HG02970 (cell line): ENCODE measurements at regions not wholly inside any gene's neighbourhood (a gene's known extent, or its start where the extent isn't known, plus 50 kb on each side); places are given as distances from the start of the nearest gene placed in this dataset.
"Not testable (repeated sequence)": the region's sequence is repeated elsewhere in the genome, so short reads cannot be mapped to it uniquely, and the experiment has no call there.

Experiments used
- ATAC-seq: cut with Tn5 transposase; IDR thresholded peaks from one replicate; pipeline ENCODE4 v1.9.1; 2021; ENCODE audit warnings: mild to moderate bottlenecking, moderate library complexity, moderate number of reproducible peaks; ENCODE audit not compliant: unreplicated experiment, low FRiP score

DNA sequence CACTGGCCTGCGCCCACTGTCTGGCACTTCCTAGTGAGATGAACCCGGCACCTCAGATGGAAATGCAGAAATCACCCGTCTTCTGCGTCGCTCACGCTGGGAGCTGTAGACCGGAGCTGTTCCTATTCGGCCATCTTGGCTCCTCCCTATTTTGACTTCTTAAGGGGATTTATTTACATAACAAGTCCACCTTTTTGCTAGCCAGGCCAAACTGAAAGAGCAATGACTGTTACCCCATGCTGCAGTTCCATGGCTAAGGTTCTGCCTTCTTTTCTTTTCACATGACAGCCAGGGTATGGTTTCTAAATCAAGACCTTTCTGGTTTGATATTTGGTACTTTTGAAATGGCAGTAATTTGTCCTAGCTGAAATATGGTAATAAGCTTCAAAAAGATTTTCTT lies 270.0 kb upstream of the RRP15 start:
- ATAC-seq = not testable (repeated sequence)

DNA sequence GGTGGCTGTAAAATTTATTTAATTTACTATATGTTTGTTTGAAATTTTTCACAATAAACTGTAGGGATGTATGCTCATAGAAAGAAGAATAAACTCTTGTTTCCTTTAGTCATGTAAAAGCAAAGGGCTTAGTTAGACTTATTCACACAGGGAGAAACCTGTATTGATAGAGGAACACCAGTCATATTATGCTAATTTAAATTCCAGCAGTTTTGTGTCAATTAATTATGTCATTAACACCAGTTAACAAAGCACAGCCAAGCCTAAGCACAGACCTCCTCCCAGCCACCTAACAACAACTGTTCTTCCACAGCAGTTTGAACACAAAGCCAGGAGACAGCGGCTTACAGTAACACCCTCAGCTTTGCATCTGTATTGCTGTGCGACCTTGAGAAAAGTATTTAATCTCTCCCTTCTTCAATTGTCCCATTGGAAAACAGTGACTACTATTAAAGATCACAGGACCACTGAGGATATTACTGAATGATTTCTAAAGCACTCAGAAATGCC lies 260.8 kb upstream of the RRP15 start:
- ATAC-seq = no peak

DNA sequence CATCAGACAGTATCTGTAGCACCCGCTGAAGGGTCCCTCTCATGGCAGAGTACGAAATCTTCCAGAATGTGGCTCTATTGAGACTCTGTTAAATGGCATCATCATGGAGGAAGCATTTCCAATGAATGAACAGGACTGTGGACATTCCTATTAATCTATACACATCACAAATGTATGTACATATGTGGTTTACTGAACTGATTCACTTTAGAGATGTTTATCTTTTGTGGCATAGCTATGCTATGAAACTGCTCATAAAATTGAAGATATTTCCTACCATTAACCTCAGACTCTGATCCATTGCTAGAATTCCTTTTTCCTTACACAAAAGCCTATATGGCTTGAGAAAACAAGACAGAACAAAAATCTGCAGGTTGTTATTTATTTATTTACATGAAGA lies 259.6 kb upstream of the RRP15 start:
- ATAC-seq = no peak

DNA sequence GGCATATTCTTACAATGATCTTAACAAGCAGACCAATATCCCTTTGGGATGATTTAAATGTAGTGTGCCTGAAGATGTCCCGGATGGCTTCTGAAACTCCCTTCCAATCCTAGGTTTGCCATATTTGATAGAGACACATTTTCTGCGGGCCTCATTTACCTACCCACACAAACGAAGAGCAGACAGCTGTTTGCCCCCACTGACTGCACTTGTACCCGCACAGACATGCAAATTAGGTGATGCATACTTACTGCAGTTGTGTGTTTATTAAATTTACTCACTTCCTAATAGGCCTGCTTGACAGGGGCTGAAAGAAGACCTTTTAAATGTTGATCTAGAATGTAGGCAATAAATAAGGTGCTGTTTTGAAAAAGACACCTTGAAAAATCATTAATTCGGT lies 257.9 kb upstream of the RRP15 start:
- ATAC-seq = no peak

DNA sequence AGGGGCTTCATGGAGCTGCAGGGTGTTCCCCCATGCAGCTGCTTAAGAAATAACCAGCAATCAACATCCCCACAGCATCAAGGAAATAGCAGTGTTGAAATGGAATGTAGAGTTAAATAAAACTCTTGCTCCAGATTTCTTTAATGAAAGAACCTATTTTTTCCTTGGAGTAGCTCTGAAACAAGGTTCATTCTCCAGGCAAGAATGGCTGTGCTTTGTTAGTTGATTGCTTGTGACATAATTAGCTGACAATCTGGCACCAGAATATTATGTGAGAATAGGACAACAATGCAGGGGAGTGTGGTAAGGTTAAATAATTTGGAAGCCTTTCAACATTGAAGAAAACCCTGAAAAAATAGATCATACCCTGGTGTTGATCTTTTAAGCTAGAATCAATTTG lies 254.2 kb upstream of the RRP15 start:
- ATAC-seq = no peak

DNA sequence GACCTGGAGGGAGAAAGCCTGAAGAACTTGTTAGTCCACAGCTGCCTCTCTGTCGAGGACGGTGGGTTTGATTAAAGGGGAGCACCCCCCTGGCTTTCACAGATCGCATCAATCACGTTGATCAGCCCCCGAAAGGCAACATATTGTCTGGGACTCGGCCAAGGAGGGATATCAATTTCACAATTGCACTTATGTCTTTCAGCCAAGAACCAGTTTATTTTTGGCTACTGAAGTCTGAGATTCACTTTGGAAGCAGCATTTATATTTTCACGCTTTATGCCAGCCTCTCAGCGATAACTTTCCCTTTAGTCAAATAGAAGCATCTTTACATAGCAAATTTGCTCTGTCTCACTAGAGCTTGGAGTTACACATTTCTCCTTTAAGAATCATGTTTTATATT lies 253.2 kb upstream of the RRP15 start:
- no peak for ATAC-seq

DNA sequence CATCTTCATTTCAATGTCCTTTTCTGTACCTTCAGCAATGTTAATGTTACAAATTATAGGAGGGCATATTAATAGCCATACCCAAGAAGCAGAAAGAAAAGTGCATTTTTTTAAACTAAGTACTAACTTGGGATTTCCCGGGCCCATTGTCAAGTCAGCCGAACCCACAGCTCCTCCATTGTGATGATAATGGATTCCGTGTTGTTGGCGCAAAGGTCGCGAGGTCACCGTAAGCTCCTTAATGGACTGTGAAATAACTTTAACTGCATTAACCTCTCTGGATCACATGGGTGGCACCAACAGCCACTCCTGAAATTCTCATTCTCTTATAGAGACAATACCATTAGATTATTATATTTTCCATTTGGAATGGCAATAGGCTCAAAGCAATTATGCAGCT lies 250.6 kb upstream of the RRP15 start:
- no peak for ATAC-seq

DNA sequence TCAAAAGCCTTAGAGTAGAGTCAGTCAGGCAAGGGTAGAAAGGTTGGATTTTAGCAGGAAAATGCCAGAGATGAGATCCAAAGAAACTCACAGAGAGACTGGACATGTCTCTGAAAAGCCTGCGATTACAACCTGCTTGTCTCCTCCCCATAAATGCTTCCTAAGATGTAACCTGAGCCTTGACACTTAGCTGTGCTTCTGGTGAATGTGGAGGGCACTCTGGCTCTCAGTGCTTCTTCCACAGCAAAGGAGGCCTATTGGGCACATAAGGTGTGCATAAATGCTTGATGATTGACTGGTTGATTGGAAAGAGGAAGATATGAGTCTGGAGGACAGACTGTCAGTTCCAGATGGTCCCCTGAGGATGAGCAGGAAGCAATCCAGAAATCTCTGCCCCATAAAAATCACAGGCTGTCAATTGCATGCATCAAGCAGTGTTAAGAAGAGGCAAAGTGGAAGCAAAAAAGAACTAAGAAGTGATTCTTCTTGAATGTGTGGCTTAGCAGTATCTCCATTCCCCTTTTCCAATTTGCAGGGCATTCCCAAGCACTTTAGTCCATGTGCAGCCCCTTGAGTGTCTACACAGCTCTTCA lies 236.2 kb upstream of the RRP15 start:
- ATAC-seq = no peak

DNA sequence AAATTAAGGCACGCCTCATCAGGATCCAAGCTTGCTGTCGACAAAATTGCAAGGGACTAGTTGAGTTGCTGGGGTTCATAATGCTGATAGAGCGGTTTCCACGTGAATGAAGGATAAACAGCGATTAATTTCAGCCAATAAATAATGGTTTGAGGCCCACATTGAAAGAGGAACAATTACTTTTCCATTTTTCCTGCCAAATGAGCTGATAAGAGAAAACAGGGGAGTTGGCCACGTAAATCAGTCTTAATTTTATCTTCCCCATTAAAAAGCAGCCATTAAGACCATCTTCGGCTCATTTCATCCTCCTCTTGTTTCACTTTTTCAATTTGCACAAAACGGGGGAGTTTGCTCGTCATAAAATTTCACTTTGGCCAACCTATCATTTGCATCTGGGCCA lies 235.5 kb upstream of the RRP15 start:
- ATAC-seq = no peak

DNA sequence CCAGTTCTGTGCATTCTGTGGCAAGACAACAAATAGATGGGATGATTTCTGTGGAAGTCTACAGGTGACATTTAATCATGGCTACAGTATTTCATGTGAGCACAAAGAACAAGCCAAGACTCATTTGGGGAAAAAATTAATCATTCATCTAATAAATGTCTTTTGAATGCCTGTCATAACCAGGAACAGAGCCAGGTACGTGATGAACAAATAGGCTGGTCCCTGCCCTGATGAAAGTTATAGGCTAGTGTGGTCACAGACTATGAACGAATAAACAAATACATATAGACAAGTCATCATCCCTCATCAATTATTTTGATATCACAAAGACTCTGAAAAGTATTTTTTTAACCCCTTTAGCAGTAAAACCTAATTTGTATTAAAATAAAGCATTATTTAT lies 226.4 kb upstream of the RRP15 start:
- no peak for ATAC-seq

DNA sequence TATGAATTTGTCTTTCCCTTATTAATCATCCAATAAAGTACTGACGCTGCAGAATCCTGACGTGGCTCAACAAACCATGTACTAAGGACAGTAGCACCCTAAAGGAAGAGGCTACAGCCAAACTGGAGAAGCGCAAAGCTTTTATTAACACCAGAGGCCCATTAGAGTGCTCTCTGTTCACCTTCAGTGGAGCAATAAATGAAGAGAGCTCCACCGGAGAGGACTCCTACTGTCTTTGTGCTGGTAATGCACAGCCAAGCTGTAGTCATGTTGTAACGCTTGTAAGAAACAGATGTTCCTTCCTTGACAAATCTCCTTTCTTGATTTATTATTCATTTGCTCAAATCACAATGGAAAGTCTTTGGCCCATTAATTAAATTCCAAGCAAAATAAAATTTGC lies 220.7 kb upstream of the RRP15 start:
- no peak for ATAC-seq

DNA sequence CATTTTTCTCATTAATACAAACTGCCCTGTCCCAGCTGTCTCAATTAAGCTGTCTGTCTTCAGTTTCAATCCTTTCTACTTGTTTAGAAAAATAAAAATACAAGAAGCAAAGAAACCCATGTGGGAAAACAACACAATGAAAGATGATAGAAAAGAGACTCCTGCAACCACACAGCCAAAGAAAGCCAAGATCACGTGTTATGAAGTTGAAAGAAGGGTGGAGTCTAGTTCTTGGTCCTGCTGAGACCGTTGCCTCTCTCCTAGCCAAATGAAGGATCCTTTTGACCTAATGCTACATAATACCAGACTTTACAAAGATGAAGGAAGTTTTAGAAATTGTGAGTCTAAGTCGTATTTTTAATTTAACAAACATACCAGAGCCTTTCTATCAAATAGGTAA lies 218.8 kb upstream of the RRP15 start:
- ATAC-seq = no peak

DNA sequence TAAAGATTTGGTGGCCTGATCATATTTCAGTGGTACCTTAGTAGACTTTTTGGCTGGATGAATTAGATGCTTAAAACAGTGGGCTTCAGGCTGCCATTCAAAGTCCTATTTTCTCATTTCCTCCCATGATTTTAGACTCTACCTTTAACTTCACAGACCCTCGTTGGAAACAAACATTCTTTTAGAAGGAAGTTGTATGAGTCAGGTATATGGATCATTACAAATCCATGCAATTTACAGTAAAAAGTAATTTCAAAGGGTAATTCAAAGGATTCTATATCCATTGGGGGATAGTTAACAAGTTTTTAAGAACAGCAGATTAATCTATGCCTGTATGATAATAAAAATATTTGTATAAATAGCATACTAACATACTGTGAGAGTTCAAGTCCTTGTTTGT lies 216.9 kb upstream of the RRP15 start:
- no peak for ATAC-seq

DNA sequence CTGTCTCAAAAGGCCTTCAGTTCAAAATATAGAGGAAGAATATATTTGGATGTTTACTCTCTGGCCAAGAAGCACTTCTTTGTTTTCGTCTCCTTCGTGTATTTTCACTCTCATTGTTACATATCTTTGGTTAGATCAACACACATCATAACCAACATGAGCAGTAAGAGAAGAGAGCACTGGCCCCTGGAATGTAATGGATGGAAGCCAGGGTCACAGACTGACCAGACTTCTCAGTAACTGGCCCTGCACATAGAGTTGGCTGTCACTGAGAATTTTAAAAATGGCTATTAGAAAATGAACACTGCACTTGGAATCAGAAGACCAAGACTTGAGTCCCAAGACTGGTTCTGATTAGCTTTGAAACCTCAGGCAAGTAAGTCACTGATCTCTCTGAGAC lies 215.9 kb upstream of the RRP15 start:
- no peak for ATAC-seq

DNA sequence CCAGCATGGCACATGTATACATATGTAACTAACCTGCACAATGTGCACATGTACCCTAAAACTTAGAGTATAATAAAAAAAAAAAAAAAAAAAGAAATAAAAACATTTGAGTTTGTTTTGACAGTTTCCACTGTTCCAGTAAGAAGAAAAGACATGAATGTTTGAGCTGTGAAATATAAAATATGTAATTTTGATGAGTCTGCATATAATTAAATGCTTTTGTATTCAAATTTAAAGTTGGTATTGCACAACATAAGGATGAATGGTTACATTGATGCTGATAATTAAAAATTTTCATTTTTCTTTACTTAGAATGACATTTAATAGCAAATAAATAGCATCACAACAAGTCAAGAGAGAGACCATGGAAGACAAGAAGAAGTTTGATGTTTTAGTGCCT lies 212.0 kb upstream of the RRP15 start:
- ATAC-seq = no peak

DNA sequence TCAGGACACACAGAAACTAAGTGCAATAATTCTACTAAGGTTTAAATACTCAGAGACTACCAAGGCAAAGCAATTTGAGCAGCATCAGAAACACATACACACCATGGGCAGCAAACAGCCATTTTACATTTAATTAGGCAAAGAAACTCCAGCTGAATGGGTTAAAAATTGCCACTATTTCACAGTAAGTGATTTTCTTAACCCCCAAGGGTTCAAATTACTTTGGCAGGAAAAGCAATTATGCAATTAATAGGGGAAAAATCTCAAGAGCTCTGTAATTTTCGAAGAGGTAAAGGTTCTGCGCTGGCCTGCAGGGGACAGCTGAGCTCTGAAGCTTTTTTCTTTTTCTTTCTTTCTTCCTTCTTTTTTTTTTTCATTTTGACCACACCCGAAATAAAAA lies 206.2 kb upstream of the RRP15 start:
- ATAC-seq = no peak

DNA sequence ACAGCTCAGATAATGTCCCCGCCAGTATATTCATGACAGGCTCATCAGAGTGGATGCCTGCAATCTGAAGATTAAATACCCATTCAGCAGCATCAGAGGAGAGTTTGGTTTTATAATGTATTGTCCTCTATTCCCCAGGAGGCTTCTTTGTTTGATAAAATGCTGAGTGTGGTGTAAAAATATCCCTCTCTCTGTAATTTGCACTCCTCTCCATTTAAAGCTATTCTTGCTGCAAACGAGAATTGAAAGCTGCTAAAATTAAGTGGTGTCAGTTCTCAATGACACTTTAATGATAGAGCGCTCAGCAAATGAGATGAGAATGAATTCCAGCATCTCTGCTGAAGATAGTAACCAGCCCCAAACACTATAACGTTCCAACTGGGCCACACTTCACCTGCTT lies 205.7 kb upstream of the RRP15 start:
- ATAC-seq = no peak

DNA sequence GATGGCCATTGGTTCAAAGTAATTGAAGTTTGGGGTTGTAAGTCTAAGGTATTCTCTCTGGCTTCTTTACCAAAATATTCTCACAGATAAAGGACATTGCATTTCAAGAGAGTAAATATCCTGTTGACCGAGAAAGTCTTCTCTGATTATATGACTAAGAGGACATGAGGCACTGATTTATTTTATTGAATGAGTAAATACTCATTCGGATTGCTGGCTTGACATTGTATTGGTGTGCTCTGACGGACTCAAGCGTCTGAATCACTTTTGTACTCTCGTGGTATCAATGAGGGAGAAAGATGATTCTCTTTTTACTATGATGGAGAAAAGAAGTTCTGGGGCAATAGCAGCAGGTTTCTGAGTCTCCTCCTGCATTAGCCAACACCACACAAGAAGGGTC lies 205.3 kb upstream of the RRP15 start:
- ATAC-seq = no peak

DNA sequence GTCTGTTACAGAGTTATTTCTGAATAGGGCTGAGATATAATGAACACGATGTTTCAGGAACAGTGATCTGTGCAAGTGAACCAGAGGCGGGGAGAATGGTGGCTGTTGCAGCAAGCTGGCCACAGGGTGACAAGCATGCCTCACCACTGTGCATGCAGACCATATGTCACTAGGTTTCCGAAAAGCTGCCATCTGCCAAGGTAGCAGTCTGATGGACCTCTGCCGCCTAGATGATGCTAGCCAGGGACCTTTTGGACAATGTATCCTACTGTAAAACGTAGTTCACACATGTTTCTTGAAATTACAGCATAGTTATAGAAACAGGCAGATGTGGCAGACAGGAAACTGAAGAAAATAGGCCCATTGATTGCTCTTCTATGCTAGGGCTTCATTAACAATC lies 204.2 kb upstream of the RRP15 start:
- ATAC-seq = no peak

DNA sequence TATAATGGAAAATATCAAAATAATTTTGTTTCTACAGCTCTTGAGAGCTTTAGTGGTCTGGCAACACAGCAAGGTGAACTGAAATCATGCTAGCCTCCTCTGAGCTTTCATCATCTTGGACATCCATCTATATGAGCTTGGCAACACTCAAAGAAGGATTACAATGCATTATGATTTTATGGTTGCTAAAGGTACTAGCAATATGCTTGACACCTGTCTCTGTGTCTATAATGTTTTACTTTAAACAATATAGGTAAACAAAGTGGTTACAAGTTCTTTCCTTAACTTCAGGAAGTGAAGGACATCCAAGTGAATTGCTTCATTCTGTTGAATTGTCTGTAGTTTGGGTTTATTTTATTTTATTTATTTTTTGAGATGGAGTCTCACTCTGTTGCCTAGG lies 203.7 kb upstream of the RRP15 start:
- ATAC-seq = no peak

DNA sequence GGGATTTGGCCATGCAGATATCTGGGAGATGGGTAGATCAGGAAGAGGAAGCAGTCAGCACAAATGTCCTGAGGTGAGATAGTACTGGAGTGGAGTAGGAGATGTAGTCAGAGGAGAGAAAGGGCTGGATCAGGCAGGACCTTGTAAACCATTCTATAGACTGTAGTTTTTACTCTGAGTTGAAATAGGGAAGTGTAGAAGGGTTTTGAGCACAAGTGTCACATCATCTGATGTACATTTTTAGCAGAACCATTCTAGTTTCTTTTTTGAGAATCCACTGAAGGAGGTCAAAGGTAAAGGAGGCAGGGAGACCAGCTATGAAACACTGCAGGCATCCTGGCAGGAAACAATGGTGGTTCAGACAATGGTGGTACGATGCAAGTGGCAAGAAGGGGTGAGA lies 194.6 kb upstream of the RRP15 start:
- ATAC-seq = no peak

DNA sequence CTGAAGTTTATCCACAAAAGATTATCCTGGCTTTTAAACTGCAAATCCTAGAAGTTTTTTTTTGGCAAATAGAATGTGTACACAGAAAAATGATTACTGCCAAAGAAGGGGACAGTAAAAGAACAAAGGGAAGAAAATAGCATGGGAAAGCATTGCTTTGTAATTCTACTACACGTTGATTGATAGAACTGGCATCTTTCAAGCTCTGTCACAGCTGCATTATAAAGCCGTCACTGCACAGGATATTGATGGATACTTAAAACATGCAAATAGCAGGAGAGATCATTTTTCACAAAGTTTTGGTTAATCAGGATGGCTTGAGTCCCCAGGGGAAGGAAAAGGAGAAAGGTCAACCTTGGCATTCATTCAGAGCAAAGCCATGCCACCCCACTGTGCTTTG lies 183.7 kb upstream of the RRP15 start:
- ATAC-seq = no peak

DNA sequence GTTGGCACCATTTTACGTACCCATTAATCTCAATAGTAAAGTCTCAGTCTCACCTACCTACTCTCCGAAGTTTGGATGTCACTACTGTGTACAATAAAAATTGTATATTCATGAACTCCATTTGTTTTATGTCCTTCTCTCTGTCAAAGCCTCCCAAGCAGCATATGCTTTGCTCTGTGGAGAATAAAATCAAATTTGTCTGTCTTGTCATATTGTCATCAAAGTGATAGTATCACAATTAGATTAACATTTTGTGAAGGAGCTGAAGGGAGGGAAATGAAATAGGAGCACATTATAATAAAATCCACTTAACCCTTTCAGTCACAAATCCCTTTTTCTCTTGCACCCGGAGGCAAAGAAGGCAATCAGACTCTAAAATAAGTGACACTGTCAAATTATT lies 177.1 kb upstream of the RRP15 start:
- ATAC-seq = no peak
